NCI-H146 (cell line): ENCODE measurements at regions not wholly inside any gene's neighbourhood (a gene's known extent, or its start where the extent isn't known, plus 50 kb on each side); places are given as distances from the start of the nearest gene placed in this dataset.
"Not testable (repeated sequence)": the region's sequence is repeated elsewhere in the genome, so short reads cannot be mapped to it uniquely, and the experiment has no call there.

Source experiments
- DNase-seq: peaks from one replicate; lab custom pipeline; 2025; lab: John Stamatoyannopoulos, UW

GRCh38 chr3:26964836-26965235 is 342.3 kb downstream of the LRRC3B start:
- DNase-seq = no peak

DNA sequence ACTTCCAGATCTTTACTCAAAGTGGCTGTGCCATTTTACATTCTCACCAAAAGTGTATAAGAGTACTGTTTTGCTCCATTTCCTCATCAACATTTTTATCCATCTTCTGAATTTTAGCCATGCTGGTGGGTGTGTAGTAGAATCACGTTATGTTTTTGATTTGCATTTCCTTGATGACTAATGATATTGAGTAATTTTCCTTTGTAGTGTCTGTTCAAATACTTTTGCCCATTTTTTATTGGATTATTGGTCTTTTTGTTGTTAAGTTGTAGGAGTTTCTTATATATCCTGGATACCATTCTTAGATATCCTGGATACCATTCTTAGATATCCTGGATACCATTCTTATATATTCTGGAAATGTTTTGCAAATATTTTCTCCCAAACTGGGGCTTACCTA is 344.9 kb downstream of the LRRC3B start:
- DNase-seq = no peak

DNA sequence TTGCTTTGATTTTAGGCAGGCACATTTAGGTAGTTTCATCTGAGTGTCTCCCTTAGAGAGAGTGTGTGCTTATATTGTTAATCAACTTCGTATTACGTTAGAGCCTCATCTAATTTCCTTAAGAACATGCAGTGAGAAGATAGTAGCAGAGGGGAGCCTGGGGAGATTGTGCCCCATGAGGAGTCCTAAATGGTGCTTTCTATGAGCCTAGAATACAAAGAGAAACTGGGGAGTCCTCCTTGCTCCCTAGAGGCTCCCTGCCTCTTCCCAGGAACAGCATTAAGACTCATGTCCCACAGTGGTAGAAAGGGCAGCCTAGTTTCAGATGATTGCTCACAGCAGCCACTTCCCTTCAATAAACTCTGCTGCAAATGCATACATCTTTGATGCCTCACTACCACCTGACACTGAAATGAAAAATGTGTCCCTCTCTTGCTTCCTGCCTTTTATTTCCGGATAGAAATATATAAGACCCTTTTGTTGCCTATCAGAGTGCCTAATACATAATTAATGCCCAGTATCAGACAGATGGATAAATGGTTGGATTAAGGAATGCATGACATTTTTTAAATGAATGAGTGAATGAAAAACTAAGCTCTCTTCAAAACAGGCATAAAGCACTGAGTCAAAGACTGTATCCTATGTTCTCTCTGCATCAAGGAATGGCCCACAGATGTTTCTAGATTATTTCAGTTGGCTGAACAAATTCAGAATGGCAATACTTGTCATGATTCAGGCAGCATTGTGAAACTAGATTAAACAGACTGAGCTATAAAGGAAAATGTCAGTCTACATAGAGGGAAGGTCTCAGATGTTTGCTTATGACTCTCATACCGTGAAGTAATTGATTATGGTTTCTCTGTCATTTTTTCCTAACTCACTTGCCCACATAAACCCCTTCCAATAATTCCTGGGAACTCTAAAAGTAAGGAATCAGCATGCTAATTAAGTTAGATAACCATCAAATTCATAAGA is 362.1 kb downstream of the LRRC3B start:
- no peak for DNase-seq

DNA sequence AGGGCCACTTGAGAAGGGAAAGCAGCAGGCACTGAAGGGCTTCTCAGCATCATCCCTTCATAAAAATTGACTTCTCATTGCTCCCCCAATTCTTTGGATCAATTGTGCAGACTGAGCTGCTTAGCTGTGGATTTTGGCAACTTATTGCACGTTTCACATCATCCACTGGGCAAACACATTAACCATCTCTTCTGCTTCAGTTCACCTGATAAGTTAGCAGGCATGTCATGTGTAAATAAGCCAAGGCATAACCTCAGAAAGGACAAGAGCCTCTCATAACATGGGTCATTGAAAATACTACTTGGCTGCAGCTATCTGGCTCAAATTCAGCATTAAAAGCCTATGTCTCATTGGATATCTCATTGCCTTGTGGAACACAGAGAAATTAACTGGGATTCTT is 366.5 kb downstream of the LRRC3B start:
- peak; percentile 61 for DNase-seq

GRCh38 chr3:26997226-26997625 is 372.0 kb downstream of the NEK10 start:
- DNase-seq = peak; percentile 21

DNA sequence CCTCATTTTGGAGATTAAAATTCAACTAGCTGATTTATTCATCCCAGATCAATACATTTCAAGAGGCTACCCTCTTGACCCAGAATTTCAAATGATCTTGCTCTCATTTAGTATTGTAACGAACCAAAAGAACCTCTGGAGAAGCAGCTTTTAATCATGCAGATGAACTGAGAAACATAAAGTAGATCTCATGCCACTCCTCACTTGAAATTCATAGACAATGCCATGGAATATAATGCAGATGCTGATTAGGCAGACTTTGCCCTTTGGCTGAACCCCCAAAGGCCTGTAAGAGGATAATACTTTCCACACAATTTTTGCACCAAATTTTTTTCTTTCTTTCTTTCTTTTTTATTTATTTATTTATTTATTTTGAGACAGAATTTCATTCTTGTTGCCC is 358.3 kb downstream of the NEK10 start:
- DNase-seq = no peak

DNA sequence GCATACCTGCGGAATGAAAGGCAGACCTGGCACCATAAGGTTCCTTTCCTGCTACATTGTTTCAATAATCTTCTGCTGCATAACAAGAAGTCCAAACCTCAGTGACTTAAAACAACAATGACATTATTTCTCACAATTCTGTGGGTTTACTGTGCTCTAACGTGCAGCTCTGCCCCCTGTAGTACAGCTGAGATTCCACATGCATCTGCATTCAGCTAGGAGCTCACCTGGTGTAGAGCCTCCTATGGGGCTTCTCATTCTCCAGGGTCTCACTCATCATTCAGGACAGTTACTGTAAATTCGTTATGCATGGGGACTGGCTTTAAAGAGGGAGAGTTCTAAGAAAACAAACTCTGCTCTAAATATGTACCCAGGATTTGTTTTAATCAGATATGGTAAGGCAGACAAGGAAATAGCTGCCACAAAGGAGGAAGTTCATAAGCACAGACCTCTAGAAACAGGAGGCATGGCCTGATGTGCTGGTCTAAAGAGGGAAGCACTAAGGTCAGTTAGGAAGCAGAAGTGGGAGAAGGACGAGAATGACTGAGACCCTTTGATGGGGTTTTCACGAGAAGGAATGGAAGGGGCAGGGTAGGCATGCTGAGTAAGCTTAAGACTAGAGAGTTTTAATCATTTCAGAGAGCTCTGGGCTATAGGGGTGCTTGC is 347.0 kb downstream of the NEK10 start:
- DNase-seq = no peak

DNA sequence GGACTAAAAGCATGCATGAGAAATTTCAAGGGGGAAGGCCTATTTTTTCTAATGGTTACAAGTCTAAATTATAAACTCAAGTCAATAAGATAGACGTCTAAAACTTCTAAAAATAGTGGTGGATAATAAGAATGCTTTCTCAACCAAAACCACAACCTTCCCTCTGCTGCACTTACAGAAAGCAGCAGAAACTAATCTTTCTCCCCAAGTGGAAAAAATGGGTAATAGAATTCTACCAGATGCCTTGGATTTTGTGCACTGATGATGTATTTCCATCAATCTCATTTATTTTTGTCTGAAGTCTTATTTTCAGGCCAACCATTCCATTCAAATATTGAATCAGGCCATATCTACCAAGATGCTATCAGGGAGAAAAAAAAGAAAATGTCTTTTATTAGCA is 344.7 kb downstream of the NEK10 start:
- no peak for DNase-seq

GRCh38 chr3:27025718-27026117 is 343.5 kb downstream of the NEK10 start:
- peak; percentile 88 for DNase-seq

GRCh38 chr3:27031476-27031875 is 337.7 kb downstream of the NEK10 start:
- no peak for DNase-seq

DNA sequence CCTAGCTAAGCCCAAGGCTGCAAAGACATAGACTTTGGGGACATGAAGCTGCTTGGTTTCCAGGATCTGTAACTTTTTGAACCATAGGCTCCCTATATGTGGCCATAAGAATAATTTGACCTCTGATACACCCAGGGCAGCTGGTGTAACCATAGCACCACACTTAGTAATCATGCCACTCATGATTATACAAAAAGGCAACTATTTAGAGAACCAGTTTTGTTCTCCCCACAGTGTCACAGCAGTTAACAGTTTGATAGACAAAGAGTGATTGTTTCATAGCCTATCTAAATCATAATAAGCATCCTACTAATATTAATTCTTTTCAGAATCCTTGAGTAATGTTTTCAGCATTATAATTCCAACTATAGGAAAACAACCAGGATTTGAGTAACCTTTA is 334.9 kb downstream of the NEK10 start:
- peak; percentile 4 for DNase-seq

DNA sequence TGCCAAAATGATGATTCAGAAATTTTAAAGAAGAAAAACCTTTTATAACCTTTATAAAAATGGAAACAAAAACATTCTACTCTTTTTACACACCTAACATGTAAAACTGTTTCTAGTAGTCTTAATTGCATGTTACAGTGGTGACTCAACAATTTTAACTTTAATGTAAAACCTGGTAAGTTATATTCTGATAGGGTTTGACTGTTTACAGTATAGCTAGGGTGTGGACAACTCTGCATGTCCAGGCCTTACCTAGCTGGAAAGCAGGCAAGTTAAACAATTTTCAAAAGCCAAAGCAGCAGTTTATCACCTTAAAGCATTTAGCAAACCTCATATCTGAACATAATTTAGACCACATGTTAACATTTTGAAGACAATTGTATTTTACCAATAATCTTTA is 328.5 kb downstream of the NEK10 start:
- no peak for DNase-seq

- DNase-seq = not testable (repeated sequence)
Observed at GRCh38 chr3:27042541-27042940, 326.6 kb downstream of the NEK10 start.

GRCh38 chr3:27043328-27043955 is 325.7 kb downstream of the NEK10 start:
- DNase-seq = no peak

GRCh38 chr3:27044931-27045481 is 324.2 kb downstream of the NEK10 start:
- DNase-seq = no peak

GRCh38 chr3:27046351-27046750 is 322.8 kb downstream of the NEK10 start:
- DNase-seq = no peak

GRCh38 chr3:27049792-27050191 is 319.4 kb downstream of the NEK10 start:
- DNase-seq = no peak

GRCh38 chr3:27051527-27051926 is 317.7 kb downstream of the NEK10 start:
- DNase-seq = not testable (repeated sequence)

- no peak for DNase-seq
Observed at GRCh38 chr3:27056326-27056725, 312.9 kb downstream of the NEK10 start.

DNA sequence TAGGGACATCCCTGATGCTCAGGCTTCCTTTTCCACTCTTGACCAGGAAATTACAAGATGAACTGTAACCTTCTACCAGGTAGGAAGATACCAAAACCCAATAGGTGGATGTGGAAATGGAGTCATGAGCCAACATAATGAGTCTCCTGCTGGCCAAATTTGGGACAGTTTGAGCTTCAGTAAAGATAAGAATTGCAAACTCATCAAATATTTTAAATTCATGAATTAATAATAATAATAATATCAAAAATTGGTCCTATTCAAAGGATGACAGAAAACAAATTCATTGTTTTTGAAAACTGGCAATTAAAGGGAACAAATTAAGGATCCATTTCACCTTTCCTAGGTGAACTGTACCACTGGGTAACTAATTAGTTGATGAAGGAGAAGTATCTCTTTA is 309.7 kb downstream of the NEK10 start:
- DNase-seq = no peak
